ENCODE measurements at regions not wholly inside any gene's neighbourhood (a gene's known extent, or its start where the extent isn't known, plus 50 kb on each side); places are given as distances from the start of the nearest gene placed in this dataset.
"Not testable (repeated sequence)": the region's sequence is repeated elsewhere in the genome, so short reads cannot be mapped to it uniquely, and the experiment has no call there.

DNA sequence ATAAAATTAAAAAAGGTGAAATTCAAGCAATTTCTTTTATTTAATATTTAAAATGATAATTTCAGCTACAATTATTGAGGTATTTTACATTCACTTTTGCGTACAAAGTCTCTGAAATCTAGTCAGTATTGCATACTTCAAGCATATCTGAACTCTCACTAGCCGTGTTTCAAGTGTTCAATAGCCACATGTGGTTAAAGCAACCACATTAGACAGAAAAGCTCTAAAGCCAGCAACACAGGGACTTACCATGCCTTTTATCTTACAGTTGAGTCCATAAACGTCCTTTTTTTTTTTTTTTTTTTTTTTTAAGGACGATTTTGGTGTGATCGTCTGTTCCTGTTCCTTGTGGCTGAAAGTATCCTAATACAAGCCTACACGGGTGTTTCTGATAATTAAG is 257.0 kb upstream of the RGMA start:
- H3K9me3 Mint-ChIP-seq, result peaks cover 3% of the 10 kb centered on the region
- no peak overlapping the region for H3K4me3 Mint-ChIP-seq
- ATAC-seq (ENCODE audit: low read depth), result no peak
- no peaks in the 10 kb centered on the region for H3K36me3 Mint-ChIP-seq (ENCODE audit: low read depth)
- ChIA-PET POLR2A (no interaction called here), CTCF (no interaction called here)
- DNase-seq, result no peak
- TF ChIP-seq, protein P1, sequence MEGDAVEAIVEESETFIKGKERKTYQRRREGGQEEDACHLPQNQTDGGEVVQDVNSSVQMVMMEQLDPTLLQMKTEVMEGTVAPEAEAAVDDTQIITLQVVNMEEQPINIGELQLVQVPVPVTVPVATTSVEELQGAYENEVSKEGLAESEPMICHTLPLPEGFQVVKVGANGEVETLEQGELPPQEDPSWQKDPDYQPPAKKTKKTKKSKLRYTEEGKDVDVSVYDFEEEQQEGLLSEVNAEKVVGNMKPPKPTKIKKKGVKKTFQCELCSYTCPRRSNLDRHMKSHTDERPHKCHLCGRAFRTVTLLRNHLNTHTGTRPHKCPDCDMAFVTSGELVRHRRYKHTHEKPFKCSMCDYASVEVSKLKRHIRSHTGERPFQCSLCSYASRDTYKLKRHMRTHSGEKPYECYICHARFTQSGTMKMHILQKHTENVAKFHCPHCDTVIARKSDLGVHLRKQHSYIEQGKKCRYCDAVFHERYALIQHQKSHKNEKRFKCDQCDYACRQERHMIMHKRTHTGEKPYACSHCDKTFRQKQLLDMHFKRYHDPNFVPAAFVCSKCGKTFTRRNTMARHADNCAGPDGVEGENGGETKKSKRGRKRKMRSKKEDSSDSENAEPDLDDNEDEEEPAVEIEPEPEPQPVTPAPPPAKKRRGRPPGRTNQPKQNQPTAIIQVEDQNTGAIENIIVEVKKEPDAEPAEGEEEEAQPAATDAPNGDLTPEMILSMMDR (IDR thresholded peaks at IDR 0.05), result no peak
- no peaks in the 10 kb centered on the region for H3K4me1 Mint-ChIP-seq
- intact Hi-C loops (cut with micrococcal nuclease), result no loop called here
- no peak overlapping the region for H3K27ac Mint-ChIP-seq
- H3K27me3 Mint-ChIP-seq, result peaks cover 10% of the 10 kb centered on the region

- CTCF ChIA-PET; H3K27ac Mint-ChIP-seq; intact Hi-C loops (cut with micrococcal nuclease); H3K4me3 Mint-ChIP-seq; POLR2A ChIA-PET; H3K4me1 Mint-ChIP-seq; ATAC-seq (ENCODE audit: low read depth); H3K36me3 Mint-ChIP-seq (ENCODE audit: low read depth); H3K9me3 Mint-ChIP-seq; H3K27me3 Mint-ChIP-seq; DNase-seq: not testable (repeated sequence)
These were observed 254.4 kb upstream of the RGMA start for GRCh38 chr15:93343402-93343801.

- CTCF ChIA-PET, result no interaction called here
- DNase-seq, result no peak
- no peak overlapping the region for H3K27ac Mint-ChIP-seq
- intact Hi-C loops (cut with micrococcal nuclease), result no loop called here
- peaks cover 3% of the 10 kb centered on the region for H3K9me3 Mint-ChIP-seq
- H3K36me3 Mint-ChIP-seq (ENCODE audit: low read depth), result no peaks in the 10 kb centered on the region
- no peak for ATAC-seq (ENCODE audit: low read depth)
- H3K4me1 Mint-ChIP-seq, result no peaks in the 10 kb centered on the region
- peaks cover 2% of the 10 kb centered on the region for H3K27me3 Mint-ChIP-seq
- H3K4me3 Mint-ChIP-seq, result no peak overlapping the region
- POLR2A ChIA-PET, result no interaction called here
- TF ChIP-seq, protein P1 (IDR thresholded peaks at IDR 0.05), result no peak
These were observed 252.2 kb upstream of the RGMA start for GRCh38 chr15:93341164-93341563.

GRCh38 chr15:93340406-93340805 is 251.4 kb upstream of the RGMA start:
- TF ChIP-seq, protein P1 (IDR thresholded peaks at IDR 0.05), result no peak
- no peak for ATAC-seq (ENCODE audit: low read depth)
- H3K27me3 Mint-ChIP-seq, result peaks cover 2% of the 10 kb centered on the region
- intact Hi-C loops (cut with micrococcal nuclease), result no loop called here
- H3K4me3 Mint-ChIP-seq, result no peak overlapping the region
- CTCF ChIA-PET, result no interaction called here
- H3K27ac Mint-ChIP-seq, result no peak overlapping the region
- no peak for DNase-seq
- no peaks in the 10 kb centered on the region for H3K4me1 Mint-ChIP-seq
- no peaks in the 10 kb centered on the region for H3K36me3 Mint-ChIP-seq (ENCODE audit: low read depth)
- H3K9me3 Mint-ChIP-seq, result peaks cover 3% of the 10 kb centered on the region
- POLR2A ChIA-PET, result no interaction called here

DNA sequence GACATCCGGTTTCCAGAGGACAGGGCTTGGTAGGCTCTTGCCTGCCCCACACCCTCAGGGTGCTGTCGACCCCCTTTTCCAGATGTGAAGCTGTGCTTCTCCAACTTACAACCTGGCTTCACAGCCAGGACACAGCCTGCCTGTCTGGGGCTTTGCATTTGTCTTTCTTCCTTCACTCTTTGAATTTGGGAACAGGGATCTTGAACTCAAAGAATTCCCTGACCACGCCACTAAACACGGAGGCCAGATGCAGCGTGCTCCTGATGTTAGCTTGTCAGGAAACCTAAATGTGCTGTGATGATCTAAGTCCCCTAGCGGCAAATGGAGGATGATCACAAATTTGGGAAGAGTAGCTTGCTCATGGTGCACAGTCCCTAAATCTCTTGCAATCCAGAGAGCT is 244.8 kb upstream of the RGMA start:
- no peaks in the 10 kb centered on the region for H3K36me3 Mint-ChIP-seq (ENCODE audit: low read depth)
- CTCF ChIA-PET, result no interaction called here
- POLR2A ChIA-PET, result no interaction called here
- no peak for ATAC-seq (ENCODE audit: low read depth)
- no peaks in the 10 kb centered on the region for H3K4me1 Mint-ChIP-seq
- intact Hi-C loops (cut with micrococcal nuclease), result no loop called here
- peaks cover 26% of the 10 kb centered on the region for H3K27me3 Mint-ChIP-seq
- no peaks in the 10 kb centered on the region for H3K9me3 Mint-ChIP-seq
- no peak for DNase-seq
- no peak overlapping the region for H3K27ac Mint-ChIP-seq
- no peak overlapping the region for H3K4me3 Mint-ChIP-seq
- TF ChIP-seq, protein P1 (IDR thresholded peaks at IDR 0.05), result no peak

GRCh38 chr15:93333126-93333525 is 244.1 kb upstream of the RGMA start:
- H3K9me3 Mint-ChIP-seq, result not testable (repeated sequence)
- peaks cover 26% of the 10 kb centered on the region for H3K27me3 Mint-ChIP-seq

More at GRCh38 chr15:93333126-93333525, 244.1 kb upstream of the RGMA start:
- H3K27ac Mint-ChIP-seq; H3K4me3 Mint-ChIP-seq; H3K36me3 Mint-ChIP-seq (ENCODE audit: low read depth); intact Hi-C loops (cut with micrococcal nuclease); DNase-seq; ATAC-seq (ENCODE audit: low read depth); POLR2A ChIA-PET; CTCF ChIA-PET; H3K4me1 Mint-ChIP-seq: not testable (repeated sequence)

Measured in activated B cell treated with CpG ODN at 0.5 μM for 24 hours (primary cell).